Naive thymus-derived CD8-positive, alpha-beta T cell (primary cell): ENCODE measurements at regions not wholly inside any gene's neighbourhood (a gene's known extent, or its start where the extent isn't known, plus 50 kb on each side); places are given as distances from the start of the nearest gene placed in this dataset.

Experiments
- ATAC-seq, 2 donors: fragments of 150-1000 bp; cut with Tn5 transposase in 1 of 2; sonication (Bioruptor Pico), chemical (Tn5 transposase) in 1 of 2; 1 replicate in 1 of 2; 2 replicates in 1 of 2; pipeline ENCODE4 v1.10.0; 2021; ENCODE audit warnings: mild to moderate bottlenecking in 2 of 2, moderate library complexity in 2 of 2
- POLR2A ChIA-PET: fragments of 350-600 bp; sonication (Branson Sonifier 250); formaldehyde crosslinking; loops from one replicate; lab custom pipeline; 2021; ENCODE audit warnings: antibody characterized with exemption; lab: Charles Lee
- DNase-seq, 10 donors: peaks; one replicate each; pipeline versions ENCODE4 v3.0.0 to v3.0.0-alpha.2; 2020 to 2022
- H3K27ac Mint-ChIP-seq, 10 donors: one replicate each; pipeline ENCODE4 v1.8.0; 2020 to 2022; ENCODE audit warnings: mild to moderate bottlenecking in 10 of 10, mixed read lengths in 10 of 10, moderate library complexity in 4 of 10, inconsistent platforms in 1 of 10
- H3K27me3 Mint-ChIP-seq, 5 donors: one replicate each; pipeline ENCODE4 v1.8.0; 2021 to 2022; ENCODE audit warnings: mixed read lengths in 5 of 5
- H3K36me3 Mint-ChIP-seq, 3 donors: one replicate each; pipeline ENCODE4 v1.8.0; 2020 to 2022; ENCODE audit warnings: mixed read lengths in 3 of 3, mild to moderate bottlenecking in 2 of 3, inconsistent platforms in 1 of 3
- H3K4me1 Mint-ChIP-seq, 4 donors: one replicate each; pipeline ENCODE4 v1.8.0; 2021 to 2022; ENCODE audit warnings: mixed read lengths in 4 of 4
- H3K4me3 Mint-ChIP-seq, 10 donors: one replicate each; pipeline ENCODE4 v1.8.0; 2020 to 2022; ENCODE audit warnings: mild to moderate bottlenecking in 10 of 10, mixed read lengths in 10 of 10, moderate library complexity in 6 of 10, inconsistent platforms in 1 of 10
- H3K9me3 Mint-ChIP-seq, 9 donors: one replicate each; pipeline ENCODE4 v1.8.0; 2020 to 2022; ENCODE audit warnings: mixed read lengths in 9 of 9, mild to moderate bottlenecking in 3 of 9, inconsistent platforms in 1 of 9, moderate library complexity in 1 of 9

- peaks cover 0 to 9% (median 0%) of the 10 kb centered on the region in 9 donors for H3K9me3 Mint-ChIP-seq
- ATAC-seq (no peak), DNase-seq (no peak)
- H3K4me3 Mint-ChIP-seq: no peak overlapping the region
- H3K36me3 Mint-ChIP-seq: peaks cover 0 to 4% (median 0%) of the 10 kb centered on the region in 3 donors
- no peak overlapping the region for H3K27ac Mint-ChIP-seq
- no peaks in the 10 kb centered on the region for H3K4me1 Mint-ChIP-seq
- H3K27me3 Mint-ChIP-seq: peaks cover 0 to 2% (median 0%) of the 10 kb centered on the region in 5 donors
- POLR2A ChIA-PET: no interaction called here
Observed at GRCh38 chr9:103700195-103700962, 393.7 kb upstream of the SMC2 start.

DNA sequence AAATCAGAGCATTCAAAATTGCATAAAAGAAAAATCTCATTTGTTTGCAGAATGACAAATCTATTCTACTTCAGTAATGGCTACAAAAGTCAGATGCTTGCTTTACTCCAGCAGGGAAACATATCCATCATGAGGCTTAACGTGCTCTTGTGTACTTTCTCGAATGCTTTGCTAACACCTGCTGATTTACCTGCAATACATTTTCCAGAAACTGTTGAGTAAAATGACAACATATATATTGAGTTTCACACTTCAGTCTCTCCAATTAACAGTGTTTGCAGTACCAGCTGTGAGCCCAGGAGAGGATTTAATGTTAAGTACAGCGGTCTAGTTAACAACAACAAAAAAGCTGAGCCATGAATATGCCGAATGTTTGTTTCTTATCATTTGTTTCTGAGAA, 391.5 kb upstream of the SMC2 start:
- peaks cover 0 to 9% (median 2%) of the 10 kb centered on the region in 9 donors for H3K9me3 Mint-ChIP-seq
- ATAC-seq (no peak), DNase-seq (no peak)
- no peak overlapping the region for H3K27ac Mint-ChIP-seq
- POLR2A ChIA-PET: no interaction called here
- peaks cover 0 to 4% (median 0%) of the 10 kb centered on the region in 3 donors for H3K36me3 Mint-ChIP-seq
- no peaks in the 10 kb centered on the region for H3K4me1 Mint-ChIP-seq
- no peak overlapping the region for H3K4me3 Mint-ChIP-seq
- peaks cover 0 to 2% (median 0%) of the 10 kb centered on the region in 5 donors for H3K27me3 Mint-ChIP-seq

DNA sequence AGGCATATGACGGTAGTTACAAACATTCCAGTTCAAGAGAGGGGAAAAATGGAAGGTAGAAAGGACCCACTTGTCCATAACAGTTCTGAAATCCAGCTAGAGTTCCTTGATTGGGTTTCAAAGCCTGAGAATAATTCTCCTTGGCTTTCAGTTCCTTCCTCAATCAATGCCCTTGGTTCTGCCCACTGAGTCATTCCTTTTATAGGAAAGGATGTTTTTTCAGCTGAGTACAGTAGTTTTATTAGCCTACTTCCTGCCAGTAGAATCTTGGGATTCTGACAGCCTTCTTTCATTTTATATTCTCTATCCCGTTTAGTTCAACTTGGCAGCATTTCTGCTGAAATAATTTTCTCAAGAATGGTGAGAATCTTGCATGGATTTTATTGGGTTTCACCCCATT, 386.9 kb upstream of the SMC2 start:
- peaks cover 0 to 2% (median 0%) of the 10 kb centered on the region in 5 donors for H3K27me3 Mint-ChIP-seq
- no peak overlapping the region for H3K27ac Mint-ChIP-seq
- H3K36me3 Mint-ChIP-seq: no peaks in the 10 kb centered on the region
- peaks cover 0 to 17% (median 4%) of the 10 kb centered on the region in 9 donors for H3K9me3 Mint-ChIP-seq
- H3K4me3 Mint-ChIP-seq: no peak overlapping the region
- ATAC-seq (no peak), DNase-seq (no peak)
- POLR2A ChIA-PET: no interaction called here
- H3K4me1 Mint-ChIP-seq: no peaks in the 10 kb centered on the region

GRCh38 chr9:103709366-103709765, 384.7 kb upstream of the SMC2 start:
- ATAC-seq (no peak), DNase-seq (no peak)
- H3K27me3 Mint-ChIP-seq: peaks cover 0 to 2% (median 0%) of the 10 kb centered on the region in 5 donors
- H3K4me3 Mint-ChIP-seq: no peak overlapping the region
- no peaks in the 10 kb centered on the region for H3K36me3 Mint-ChIP-seq
- POLR2A ChIA-PET: no interaction called here
- no peaks in the 10 kb centered on the region for H3K4me1 Mint-ChIP-seq
- peaks cover 0 to 21% (median 4%) of the 10 kb centered on the region in 9 donors for H3K9me3 Mint-ChIP-seq
- no peak overlapping the region for H3K27ac Mint-ChIP-seq

DNA sequence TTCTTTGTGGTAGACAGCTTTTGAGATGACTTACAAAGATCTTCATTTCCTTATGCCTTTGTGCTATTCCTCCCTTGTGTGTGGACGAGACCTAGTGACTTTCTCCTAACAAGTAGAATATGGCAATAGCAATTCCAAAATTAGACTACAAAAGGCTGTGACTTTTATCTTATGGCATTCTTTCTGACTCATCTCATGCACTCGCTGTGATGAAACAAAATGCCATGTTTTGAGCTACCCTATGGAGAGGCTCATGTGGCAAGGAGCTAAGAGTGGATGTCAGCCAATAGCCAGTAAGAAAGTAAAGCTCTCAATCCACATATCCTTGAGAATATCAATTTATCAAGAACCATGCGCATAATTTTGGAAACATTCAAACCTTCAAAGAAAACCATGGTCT, 380.5 kb upstream of the SMC2 start:
- no peaks in the 10 kb centered on the region for H3K4me1 Mint-ChIP-seq
- no peaks in the 10 kb centered on the region for H3K36me3 Mint-ChIP-seq
- no peaks in the 10 kb centered on the region for H3K27me3 Mint-ChIP-seq
- peaks cover 0 to 25% (median 4%) of the 10 kb centered on the region in 9 donors for H3K9me3 Mint-ChIP-seq
- DNase-seq (no peak), ATAC-seq (no peak)
- POLR2A ChIA-PET: no interaction called here
- H3K27ac Mint-ChIP-seq: no peak overlapping the region
- H3K4me3 Mint-ChIP-seq: no peak overlapping the region

- H3K27me3 Mint-ChIP-seq: no peaks in the 10 kb centered on the region
Observed at GRCh38 chr9:103714992-103715391, 379.1 kb upstream of the SMC2 start.

GRCh38 chr9:103721056-103721455, 373.1 kb upstream of the SMC2 start:
- POLR2A ChIA-PET: no interaction called here
- Mint-ChIP-seq H3K27me3 (peaks cover 0 to 4% (median 0%) of the 10 kb centered on the region in 5 donors), H3K27ac (no peak overlapping the region), H3K36me3 (no peaks in the 10 kb centered on the region), H3K4me1 (no peaks in the 10 kb centered on the region), H3K4me3 (no peak overlapping the region), H3K9me3 (peaks cover 0 to 12% (median 0%) of the 10 kb centered on the region in 9 donors)
- ATAC-seq (no peak), DNase-seq (no peak)

More at GRCh38 chr9:103714992-103715391, 379.1 kb upstream of the SMC2 start:
- H3K27ac Mint-ChIP-seq: no peak overlapping the region
- no peaks in the 10 kb centered on the region for H3K4me1 Mint-ChIP-seq
- no peak overlapping the region for H3K4me3 Mint-ChIP-seq
- DNase-seq (no peak), ATAC-seq (no peak)
- H3K9me3 Mint-ChIP-seq: peaks cover 0 to 19% (median 4%) of the 10 kb centered on the region in 9 donors
- POLR2A ChIA-PET: no interaction called here
- H3K36me3 Mint-ChIP-seq: no peaks in the 10 kb centered on the region

DNA sequence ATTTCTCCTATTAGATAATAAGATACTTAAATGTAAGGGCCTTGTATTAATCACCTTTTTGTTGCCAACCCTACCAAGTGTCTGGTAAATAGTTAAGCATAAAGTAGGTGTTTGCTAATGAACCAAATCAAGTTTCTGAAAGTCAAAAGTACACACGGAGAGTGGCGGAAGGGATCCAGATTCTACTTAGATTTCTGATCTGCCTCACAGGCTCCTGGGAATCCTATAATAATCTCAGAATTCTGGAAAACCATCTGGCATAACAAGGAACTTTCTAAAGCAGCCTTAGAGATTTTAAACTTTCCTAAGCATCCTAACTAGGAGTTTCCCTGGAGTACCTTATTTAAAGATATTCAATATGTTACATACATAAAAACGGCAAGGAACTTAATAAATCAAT, 363.2 kb upstream of the SMC2 start:
- POLR2A ChIA-PET: no interaction called here
- no peak overlapping the region for H3K4me3 Mint-ChIP-seq

DNA sequence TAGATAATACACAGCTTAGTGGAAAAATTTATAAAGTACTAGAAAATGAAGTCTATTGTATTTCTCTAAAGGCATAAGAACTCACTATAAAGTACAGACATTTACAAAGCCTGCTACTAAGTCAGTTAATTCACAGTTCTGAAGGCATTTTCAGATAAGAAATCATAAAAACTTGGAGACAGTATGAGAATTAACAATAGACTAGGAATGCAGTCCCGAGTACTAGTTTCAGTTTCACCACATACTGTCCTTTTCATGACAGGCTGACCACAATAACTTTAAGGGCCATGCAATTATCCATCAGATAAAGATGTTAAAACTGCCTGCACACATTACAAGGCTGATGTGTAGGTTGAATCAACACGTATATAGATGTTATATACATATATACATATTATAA, 362.6 kb upstream of the SMC2 start:
- Mint-ChIP-seq H3K9me3 (peaks cover 0 to 12% (median 0%) of the 10 kb centered on the region in 9 donors), H3K36me3 (no peaks in the 10 kb centered on the region), H3K4me3 (no peak overlapping the region), H3K27me3 (no peaks in the 10 kb centered on the region), H3K4me1 (no peaks in the 10 kb centered on the region), H3K27ac (no peak overlapping the region)
- POLR2A ChIA-PET: no interaction called here
- ATAC-seq (no peak), DNase-seq (no peak)

More for the DNA sequence above, 363.2 kb upstream of the SMC2 start:
- DNase-seq (no peak), ATAC-seq (no peak)
- Mint-ChIP-seq H3K4me1 (no peaks in the 10 kb centered on the region), H3K27me3 (no peaks in the 10 kb centered on the region), H3K27ac (no peak overlapping the region), H3K9me3 (peaks cover 0 to 12% (median 0%) of the 10 kb centered on the region in 9 donors), H3K36me3 (no peaks in the 10 kb centered on the region)

GRCh38 chr9:103734471-103734870, 359.6 kb upstream of the SMC2 start:
- no peaks in the 10 kb centered on the region for H3K27me3 Mint-ChIP-seq
- POLR2A ChIA-PET: no interaction called here
- no peaks in the 10 kb centered on the region for H3K4me1 Mint-ChIP-seq
- no peaks in the 10 kb centered on the region for H3K36me3 Mint-ChIP-seq
- peaks cover 0 to 7% (median 0%) of the 10 kb centered on the region in 9 donors for H3K9me3 Mint-ChIP-seq
- no peak overlapping the region for H3K4me3 Mint-ChIP-seq
- H3K27ac Mint-ChIP-seq: no peak overlapping the region
- DNase-seq (no peak), ATAC-seq (no peak)

DNA sequence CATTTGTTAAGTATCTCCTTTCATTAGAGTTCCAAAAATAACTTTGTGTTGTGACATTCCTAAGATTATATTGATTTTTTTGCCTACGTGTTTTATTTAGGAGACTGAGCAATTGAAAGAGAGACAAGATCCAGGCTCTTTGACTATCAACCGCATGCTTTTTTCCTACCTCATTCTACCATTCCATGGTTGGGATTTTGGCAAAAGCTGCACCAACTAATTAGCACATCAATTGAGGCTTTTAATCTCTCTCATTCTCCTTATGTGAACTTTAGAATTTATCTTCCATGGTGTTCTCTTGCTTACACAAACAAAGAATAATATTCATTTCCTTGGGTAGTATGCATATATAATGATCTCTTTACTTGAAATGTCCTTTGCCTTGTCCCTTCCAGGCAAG, 338.7 kb upstream of the SMC2 start:
- no peaks in the 10 kb centered on the region for H3K4me1 Mint-ChIP-seq
- H3K27me3 Mint-ChIP-seq: peaks cover 0 to 1% (median 0%) of the 10 kb centered on the region in 5 donors
- DNase-seq (no peak), ATAC-seq (no peak)
- peaks cover 0 to 8% (median 0%) of the 10 kb centered on the region in 9 donors for H3K9me3 Mint-ChIP-seq
- H3K36me3 Mint-ChIP-seq: no peaks in the 10 kb centered on the region
- H3K4me3 Mint-ChIP-seq: no peak overlapping the region
- POLR2A ChIA-PET: no interaction called here
- H3K27ac Mint-ChIP-seq: no peak overlapping the region

- no peak for ATAC-seq
- Mint-ChIP-seq H3K27ac (no peak overlapping the region), H3K27me3 (peaks cover 0 to 1% (median 0%) of the 10 kb centered on the region in 5 donors), H3K9me3 (peaks cover 0 to 8% (median 0%) of the 10 kb centered on the region in 9 donors), H3K4me3 (no peak overlapping the region), H3K4me1 (no peaks in the 10 kb centered on the region), H3K36me3 (no peaks in the 10 kb centered on the region)
- DNase-seq: no peak
- POLR2A ChIA-PET: no interaction called here
Observed at GRCh38 chr9:103755986-103756385, 338.1 kb upstream of the SMC2 start.

GRCh38 chr9:103757062-103757461, 337.0 kb upstream of the SMC2 start:
- POLR2A ChIA-PET: no interaction called here

More at GRCh38 chr9:103757062-103757461, 337.0 kb upstream of the SMC2 start:
- peaks cover 0 to 1% (median 0%) of the 10 kb centered on the region in 5 donors for H3K27me3 Mint-ChIP-seq
- H3K4me1 Mint-ChIP-seq: no peaks in the 10 kb centered on the region
- ATAC-seq (no peak), DNase-seq (no peak)
- H3K4me3 Mint-ChIP-seq: no peak overlapping the region
- H3K36me3 Mint-ChIP-seq: no peaks in the 10 kb centered on the region
- no peak overlapping the region for H3K27ac Mint-ChIP-seq
- H3K9me3 Mint-ChIP-seq: peaks cover 0 to 8% (median 0%) of the 10 kb centered on the region in 9 donors
